PFSK-1 (cell line): ENCODE measurements at regions not wholly inside any gene's neighbourhood (a gene's known extent, or its start where the extent isn't known, plus 50 kb on each side); places are given as distances from the start of the nearest gene placed in this dataset.

Source experiments
- FOXP2 ChIP-seq: optimal IDR thresholded peaks from 2 replicates; pipeline ENCODE3; 2011; ENCODE audit warnings: borderline replicate concordance, control low read depth, inconsistent platforms; ENCODE audit not compliant: insufficient read depth; ENCODE audit errors: extremely low read length, extremely low read depth
- POLR2AphosphoS5 ChIP-seq: IDR thresholded peaks from 2 replicates; pipeline ENCODE4 v1.6.1; 2012; ENCODE audit warnings: low read depth, mild to moderate bottlenecking, control low read depth, low read length, moderate library complexity
- REST ChIP-seq, 2 experiments: IDR thresholded peaks; 2 replicates each; pipeline versions ENCODE4 v1.6.1 to v1.8.0; 2011 to 2012; ENCODE audit warnings: low read depth in 2 of 2, low read length in 2 of 2, control low read depth in 1 of 2, inconsistent platforms in 1 of 2, mild to moderate bottlenecking in 1 of 2, moderate library complexity in 1 of 2; ENCODE audit not compliant: insufficient read depth in 1 of 2
- SIN3A ChIP-seq: IDR thresholded peaks from 2 replicates; pipeline ENCODE4 v1.6.1; 2012; ENCODE audit warnings: mild to moderate bottlenecking, low read length, moderate library complexity, borderline replicate concordance; ENCODE audit not compliant: insufficient read depth
- TAF1 ChIP-seq: IDR thresholded peaks from 2 replicates; pipeline ENCODE4 v1.6.1; 2012; ENCODE audit warnings: low read length, control low read depth, borderline replicate concordance; ENCODE audit not compliant: insufficient read depth

GRCh38 chr3:72270730-72271129, 485.8 kb upstream of the PROK2 start:
- TF ChIP-seq TAF1 (no peak), FOXP2 (no peak), SIN3A (no peak), POLR2AphosphoS5 (no peak), REST (IDR thresholded peaks at IDR 0.05; ENCODE audit: insufficient read depth in 1 of 2, low read depth in 2 of 2, low read length in 2 of 2) (no peak)

- TF ChIP-seq TAF1, result no peak
- no peak for TF ChIP-seq SIN3A
- no peak for TF ChIP-seq FOXP2
- no peak for TF ChIP-seq REST (IDR thresholded peaks at IDR 0.05; ENCODE audit: insufficient read depth in 1 of 2, low read depth in 2 of 2, low read length in 2 of 2)
- no peak for TF ChIP-seq POLR2AphosphoS5
Measured at GRCh38 chr3:72270072-72270681, 485.2 kb upstream of the PROK2 start.

DNA sequence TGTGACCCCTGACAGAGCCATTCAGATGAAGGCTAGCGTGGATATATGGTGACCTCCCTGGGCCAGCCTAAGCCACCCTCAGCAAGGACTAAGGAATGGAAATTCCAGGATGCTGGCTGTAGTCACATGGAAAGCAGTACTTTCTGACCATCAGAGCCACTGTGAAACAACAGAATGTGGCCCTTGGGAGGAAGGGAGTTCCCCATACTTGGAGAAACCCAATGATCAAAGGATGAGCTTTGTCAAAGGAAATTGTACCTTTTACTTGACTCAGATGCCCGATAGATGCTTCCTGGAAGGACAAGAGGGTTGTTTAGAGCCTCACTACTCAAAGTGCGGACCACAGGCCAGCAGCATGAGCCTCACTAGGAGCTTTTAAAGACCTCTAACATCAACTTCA, 484.5 kb upstream of the PROK2 start:
- TF ChIP-seq SIN3A (no peak), FOXP2 (no peak), REST (IDR thresholded peaks at IDR 0.05; ENCODE audit: insufficient read depth in 1 of 2, low read depth in 2 of 2, low read length in 2 of 2) (no peak), POLR2AphosphoS5 (no peak), TAF1 (no peak)

DNA sequence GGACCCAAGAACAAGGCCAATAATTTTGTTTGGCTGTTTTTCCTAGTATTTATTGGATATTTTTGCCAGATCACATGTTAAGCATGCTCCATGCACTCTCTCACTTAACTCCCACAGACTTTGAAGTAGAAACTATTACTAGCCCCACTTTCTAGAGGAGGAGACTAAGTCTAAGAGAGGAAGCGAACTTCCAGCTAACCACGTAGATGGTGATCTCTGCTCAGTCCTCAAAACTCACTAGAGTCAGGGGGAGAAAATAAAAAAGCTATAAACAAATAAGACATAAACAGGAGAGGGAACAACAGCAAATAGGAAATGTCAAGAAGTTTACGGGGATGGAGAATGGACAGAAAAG, 481.0 kb upstream of the PROK2 start:
- TF ChIP-seq REST (IDR thresholded peaks at IDR 0.05; ENCODE audit: insufficient read depth in 1 of 2, low read depth in 2 of 2, low read length in 2 of 2) (no peak), FOXP2 (no peak), POLR2AphosphoS5 (no peak), TAF1 (no peak), SIN3A (no peak)
